H1 (cell line): ENCODE measurements at regions not wholly inside any gene's neighbourhood (a gene's known extent, or its start where the extent isn't known, plus 50 kb on each side); places are given as distances from the start of the nearest gene placed in this dataset.

Source experiments
- CTCF ChIA-PET: fragments of 300-600 bp; sonication (Branson Sonifier 250); formaldehyde crosslinking; loops from one replicate; lab custom pipeline; 2021; ENCODE audit not compliant: partially characterized antibody; lab: Charles Lee
- POLR2A ChIA-PET: fragments of 300-600 bp; sonication (Branson Sonifier 250); formaldehyde crosslinking; loops from one replicate; lab custom pipeline; 2021; ENCODE audit warnings: inconsistent platforms; ENCODE audit not compliant: partially characterized antibody; lab: Charles Lee
- DNase-seq, 2 experiments: peaks; one replicate each; pipeline versions ENCODE4 v3.0.0 to v3.0.0-alpha.2; 2010 to 2022; ENCODE audit warnings: low spot score in 2 of 2, low read depth in 1 of 2, mixed read lengths in 1 of 2
- FAIRE-seq: peaks from 2 replicates; lab custom pipeline; 2011; peaks lifted over from hg19 to GRCh38; lab: Jason Lieb, UNC
- H2AFZ ChIP-seq: 2 replicates; pipeline ENCODE4 v1.8.1; 2012; ENCODE audit warnings: low read length, inconsistent platforms
- H2AK5ac ChIP-seq: 2 replicates; pipeline ENCODE4 v1.6.1; 2013; ENCODE audit warnings: low read depth, low read length
- H2BK120ac ChIP-seq: replicated peaks from 2 replicates; pipeline ENCODE3; 2013; ENCODE audit warnings: low read depth, low read length, inconsistent platforms
- H2BK12ac ChIP-seq: 2 replicates; pipeline ENCODE4 v1.6.1; 2013; ENCODE audit warnings: low read depth, low read length
- H2BK15ac ChIP-seq: 2 replicates; pipeline ENCODE4 v1.6.1; 2013; ENCODE audit warnings: low read length
- H2BK20ac ChIP-seq: 2 replicates; pipeline ENCODE4 v1.6.1; 2013; ENCODE audit warnings: low read length
- H2BK5ac ChIP-seq: 2 replicates; pipeline ENCODE4 v1.6.1; 2013; ENCODE audit warnings: low read depth, low read length
- H3K14ac ChIP-seq: 2 replicates; pipeline ENCODE4 v1.6.1; 2013; ENCODE audit warnings: inconsistent platforms; ENCODE audit not compliant: insufficient read length
- H3K18ac ChIP-seq: 2 replicates; pipeline ENCODE4 v1.6.1; 2013; ENCODE audit warnings: low read length; ENCODE audit errors: extremely low read depth
- H3K23ac ChIP-seq: 2 replicates; pipeline ENCODE4 v1.6.1; 2013; ENCODE audit warnings: inconsistent platforms; ENCODE audit not compliant: insufficient read length
- H3K23me2 ChIP-seq: 2 replicates; pipeline ENCODE4 v1.6.1; 2013; ENCODE audit warnings: low read depth, low read length
- H3K27ac ChIP-seq: 2 replicates; pipeline ENCODE4 v1.6.1; 2011; ENCODE audit warnings: low read depth, low read length, inconsistent platforms
- H3K27me3 ChIP-seq, 4 experiments: replicated peaks in 1 of 4; 1 replicate in 1 of 4; 2 replicates in 3 of 4; pipeline versions ENCODE4 v1.6.1 to v1.8.1; 2011 to 2013; ENCODE audit warnings: low read length in 3 of 4, mild to moderate bottlenecking in 3 of 4, inconsistent platforms in 2 of 4, mixed read lengths in 2 of 4, moderate library complexity in 1 of 4; ENCODE audit not compliant: control insufficient read depth in 3 of 4, insufficient read depth in 3 of 4; ENCODE audit errors: extremely low read depth in 1 of 4
- H3K36me3 ChIP-seq, 4 experiments: 2 replicates each; pipeline versions ENCODE4 v1.6.1 to v1.8.1; 2011 to 2013; ENCODE audit warnings: mild to moderate bottlenecking in 4 of 4, low read length in 3 of 4, moderate library complexity in 2 of 4, control low read depth in 1 of 4, inconsistent platforms in 1 of 4; ENCODE audit not compliant: insufficient read depth in 4 of 4, control insufficient read depth in 2 of 4
- H3K4ac ChIP-seq: replicated peaks from 2 replicates; pipeline ENCODE3; 2013; ENCODE audit warnings: low read length, low read depth, mixed read lengths, inconsistent platforms; ENCODE audit not compliant: insufficient read length
- H3K4me1 ChIP-seq, 4 experiments: replicated peaks in 1 of 4; 1 replicate in 1 of 4; 2 replicates in 3 of 4; pipeline versions ENCODE4 v1.6.1 to v1.8.1; 2011 to 2013; ENCODE audit warnings: low read length in 3 of 4, inconsistent platforms in 2 of 4, mixed read lengths in 1 of 4; ENCODE audit not compliant: insufficient read depth in 4 of 4, control insufficient read depth in 3 of 4
- H3K4me2 ChIP-seq, 2 experiments: 2 replicates each; pipeline versions ENCODE4 v1.6.1 to v1.8.1; 2011 to 2013; ENCODE audit warnings: low read depth in 2 of 2, low read length in 2 of 2, control low read depth in 1 of 2, inconsistent platforms in 1 of 2, mild to moderate bottlenecking in 1 of 2; ENCODE audit not compliant: insufficient read depth in 1 of 2
- H3K4me3 ChIP-seq, 4 experiments: fragments of 200-600, 300-600 bp in 1 of 4; sonication (generic), shearing (Covaris generic), sonication (Bioruptor Twin) in 1 of 4; 2 replicates each; pipeline versions ENCODE4 v1.5.1 to v1.8.1; 2011 to 2016; ENCODE audit warnings: low read length in 4 of 4, low read depth in 3 of 4, control low read depth in 2 of 4, inconsistent platforms in 2 of 4, mild to moderate bottlenecking in 2 of 4, mixed read lengths in 1 of 4, moderate library complexity in 1 of 4; ENCODE audit not compliant: insufficient read depth in 2 of 4; ENCODE audit errors: extremely low read depth in 1 of 4
- H3K56ac ChIP-seq: replicated peaks from 2 replicates; pipeline ENCODE3; 2013; ENCODE audit warnings: low read depth, mild to moderate bottlenecking, mixed read lengths, low read length, inconsistent platforms; ENCODE audit not compliant: insufficient read length
- H3K79me1 ChIP-seq: 2 replicates; pipeline ENCODE4 v1.6.1; 2013; ENCODE audit warnings: low read depth, low read length, control low read depth
- H3K79me2 ChIP-seq, 2 experiments: 2 replicates each; pipeline versions ENCODE4 v1.6.1 to v1.8.1; 2012 to 2013; ENCODE audit warnings: low read length in 2 of 2, mild to moderate bottlenecking in 2 of 2, inconsistent platforms in 1 of 2; ENCODE audit not compliant: insufficient read depth in 2 of 2, control insufficient read depth in 1 of 2
- H3K9ac ChIP-seq, 4 experiments: replicated peaks in 1 of 4; 1 replicate in 1 of 4; 2 replicates in 3 of 4; pipeline versions ENCODE4 v1.6.1 to v1.8.1; 2011 to 2013; ENCODE audit warnings: low read depth in 3 of 4, low read length in 3 of 4, control low read depth in 2 of 4, mild to moderate bottlenecking in 2 of 4, moderate library complexity in 2 of 4, inconsistent platforms in 1 of 4; ENCODE audit errors: extremely low read depth in 1 of 4
- H3K9me3 ChIP-seq, 2 experiments: 2 replicates each; pipeline versions ENCODE4 v1.6.1 to v1.8.1; 2012 to 2013; ENCODE audit warnings: mild to moderate bottlenecking in 2 of 2, moderate library complexity in 2 of 2, control low read depth in 1 of 2, inconsistent platforms in 1 of 2, low read depth in 1 of 2, low read length in 1 of 2, mixed read lengths in 1 of 2; ENCODE audit not compliant: insufficient read depth in 2 of 2
- H4K20me1 ChIP-seq, 2 experiments: replicated peaks in 1 of 2; 2 replicates each; pipeline versions ENCODE3 to v1.8.1; 2011 to 2013; ENCODE audit warnings: inconsistent platforms in 2 of 2, low read length in 2 of 2, mild to moderate bottlenecking in 1 of 2; ENCODE audit not compliant: insufficient read depth in 2 of 2, control insufficient read depth in 1 of 2
- H4K5ac ChIP-seq: 2 replicates; pipeline ENCODE4 v1.6.1; 2013; ENCODE audit warnings: low read length, low read depth, mixed read lengths, inconsistent platforms; ENCODE audit not compliant: insufficient read length
- H4K8ac ChIP-seq: 2 replicates; pipeline ENCODE4 v1.8.0; 2013; ENCODE audit warnings: mild to moderate bottlenecking, moderate library complexity, low read length, inconsistent platforms; ENCODE audit not compliant: insufficient read depth; ENCODE audit errors: extremely low read depth
- H4K91ac ChIP-seq: replicated peaks from 2 replicates; pipeline ENCODE3; 2013; ENCODE audit warnings: low read length, mixed read lengths, inconsistent platforms; ENCODE audit not compliant: insufficient read length
- ATF2 ChIP-seq: IDR thresholded peaks from 2 replicates; pipeline ENCODE4 v1.6.1; 2012; ENCODE audit warnings: low read length, inconsistent platforms
- EP300 ChIP-seq, 2 experiments: IDR thresholded peaks; 1 replicate in 1 of 2; 2 replicates in 1 of 2; pipeline ENCODE4 v1.6.1; 2011 to 2012; ENCODE audit warnings: low read depth in 2 of 2, low read length in 2 of 2, mild to moderate bottlenecking in 2 of 2, borderline replicate concordance in 1 of 2, inconsistent platforms in 1 of 2, moderate library complexity in 1 of 2
- GTF2F1 ChIP-seq: IDR thresholded peaks from 2 replicates; pipeline ENCODE4 v1.6.1; 2012; ENCODE audit warnings: low read depth, low read length, improper control_type of control experiment, borderline replicate concordance
- HDAC2 ChIP-seq, 2 experiments: fragments of 300-600 bp in 1 of 2; sonication (generic) in 1 of 2; IDR thresholded peaks; 2 replicates each; pipeline ENCODE4 v1.6.1; 2011 to 2012; ENCODE audit warnings: low read depth in 2 of 2, low read length in 2 of 2, mild to moderate bottlenecking in 2 of 2, moderate library complexity in 2 of 2, borderline replicate concordance in 1 of 2, inconsistent platforms in 1 of 2
- KDM4A ChIP-seq: IDR thresholded peaks from one replicate; pipeline ENCODE4 v1.7.1; 2012; ENCODE audit warnings: low read depth, mild to moderate bottlenecking, moderate library complexity, low read length, inconsistent platforms; ENCODE audit not compliant: severe bottlenecking
- NANOG ChIP-seq: IDR thresholded peaks from 2 replicates; pipeline ENCODE4 v1.6.1; 2011; ENCODE audit warnings: low read length, low read depth, mild to moderate bottlenecking, inconsistent platforms; ENCODE audit not compliant: insufficient read depth, poor library complexity, severe bottlenecking
- RNF2 ChIP-seq: fragments of 200-900, 300-1000 bp; sonication (generic); IDR thresholded peaks from 2 replicates; pipeline ENCODE4 v1.7.1; 2016; ENCODE audit warnings: borderline replicate concordance, low read depth, mild to moderate bottlenecking, antibody characterized with exemption, low read length; ENCODE audit not compliant: poor library complexity, severe bottlenecking; ENCODE audit errors: missing control alignments
- RXRA ChIP-seq: IDR thresholded peaks from 2 replicates; pipeline ENCODE4 v1.6.1; 2011; ENCODE audit warnings: low read depth, mild to moderate bottlenecking, low read length, moderate library complexity; ENCODE audit not compliant: insufficient read depth
- USF2 ChIP-seq: IDR thresholded peaks from 2 replicates; pipeline ENCODE4 v1.6.1; 2011; ENCODE audit warnings: low read length, improper control_type of control experiment
- YY1 ChIP-seq: IDR thresholded peaks from 2 replicates; pipeline ENCODE4 v1.6.1; 2011; ENCODE audit warnings: low read depth, mild to moderate bottlenecking, low read length
- WGBS, 2 experiments: shearing (Covaris generic) in 1 of 2; methylation state at CpG; one replicate each; pipeline versions ENCODE4 v1.1.6 to v1.1.7; 2013 to 2015; ENCODE audit warnings: low lambda C conversion rate in 2 of 2, mixed read lengths in 2 of 2, inconsistent platforms in 1 of 2, low coverage in 1 of 2, missing lambda C conversion rate in 1 of 2; ENCODE audit not compliant: insufficient replicate concordance in 2 of 2, insufficient coverage in 1 of 2, insufficient read length in 1 of 2; ENCODE audit errors: extremely low coverage in 1 of 2, missing lambda C conversion rate in 1 of 2; 5-methylcytosine and 5-hydroxymethylcytosine counted together

GRCh38 chr13:34545461-34545860, 396.6 kb upstream of the NBEA start:
- Histone ChIP-seq H4K8ac (no peak overlapping the region), H3K4me1 (no peaks in the 10 kb centered on the region), H3K27ac (no peak overlapping the region), H3K79me2 (no peaks in the 10 kb centered on the region), H3K4ac (no peak overlapping the region), H2BK15ac (no peak overlapping the region), H4K91ac (no peak overlapping the region), H3K56ac (no peak overlapping the region), H3K27me3 (no peaks in the 10 kb centered on the region), H3K9ac (no peak overlapping the region), H2BK120ac (no peak overlapping the region), H3K4me3 (no peak overlapping the region), H4K5ac (no peak overlapping the region), H4K20me1 (peaks cover 0 to 1% of the 10 kb centered on the region in 2 experiments), H2BK20ac (no peak overlapping the region), H3K23me2 (no peaks in the 10 kb centered on the region), H2AK5ac (no peak overlapping the region), H3K18ac (no peak overlapping the region), H2BK12ac (no peak overlapping the region), H3K23ac (no peak overlapping the region), H3K36me3 (no peaks in the 10 kb centered on the region), H3K9me3 (no peaks in the 10 kb centered on the region), H3K4me2 (no peak overlapping the region), H2BK5ac (no peak overlapping the region), H2AFZ (no peak overlapping the region), H3K14ac (no peak overlapping the region), H3K79me1 (no peaks in the 10 kb centered on the region)
- WGBS, 2 experiments = 93% methylated on average over 2 of the region's 2 CpGs; no CpG with 5 or more reads in 1 of the 2 experiments
- POLR2A ChIA-PET = no interaction called here
- no peak for DNase-seq
- CTCF ChIA-PET = no interaction called here
- no peak for FAIRE-seq
- TF ChIP-seq KDM4A (no peak), EP300 (IDR thresholded peaks at IDR 0.05; ENCODE audit: borderline replicate concordance in 1 of 2, low read depth in 2 of 2, low read length in 2 of 2) (no peak), NANOG (no peak), RXRA (no peak), GTF2F1 (no peak), HDAC2 (IDR thresholded peaks at IDR 0.05; ENCODE audit: borderline replicate concordance in 1 of 2, low read depth in 2 of 2, low read length in 2 of 2) (no peak), USF2 (no peak), YY1 (no peak), ATF2 (no peak), RNF2 (no peak)
